HG02981 (cell line): ENCODE measurements at regions not wholly inside any gene's neighbourhood (a gene's known extent, or its start where the extent isn't known, plus 50 kb on each side); places are given as distances from the start of the nearest gene placed in this dataset.

Experiments used
- ATAC-seq: cut with Tn5 transposase; IDR thresholded peaks from one replicate; pipeline ENCODE4 v1.9.1; 2021; ENCODE audit warnings: mild to moderate bottlenecking, moderate library complexity; ENCODE audit not compliant: unreplicated experiment

DNA sequence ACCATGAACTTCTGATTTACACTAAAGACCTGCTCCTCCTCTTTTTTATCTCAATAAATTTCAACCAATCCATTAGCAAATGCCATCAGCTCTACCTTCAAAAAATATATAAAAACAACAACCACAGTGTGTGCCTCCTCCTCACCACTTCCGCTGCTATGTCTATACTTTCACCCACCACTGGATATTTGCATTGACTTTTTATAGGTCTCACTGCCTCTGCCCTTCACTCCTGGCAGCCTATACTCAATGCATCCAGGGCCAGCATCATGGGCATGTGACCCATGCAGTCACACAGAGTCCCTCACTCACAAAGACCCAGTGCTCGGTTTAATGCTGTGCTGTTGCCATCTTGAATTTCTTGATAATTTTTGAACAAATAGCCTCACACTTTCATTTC lies 53.5 kb upstream of the CCDC54 start:
- ATAC-seq = no peak

DNA sequence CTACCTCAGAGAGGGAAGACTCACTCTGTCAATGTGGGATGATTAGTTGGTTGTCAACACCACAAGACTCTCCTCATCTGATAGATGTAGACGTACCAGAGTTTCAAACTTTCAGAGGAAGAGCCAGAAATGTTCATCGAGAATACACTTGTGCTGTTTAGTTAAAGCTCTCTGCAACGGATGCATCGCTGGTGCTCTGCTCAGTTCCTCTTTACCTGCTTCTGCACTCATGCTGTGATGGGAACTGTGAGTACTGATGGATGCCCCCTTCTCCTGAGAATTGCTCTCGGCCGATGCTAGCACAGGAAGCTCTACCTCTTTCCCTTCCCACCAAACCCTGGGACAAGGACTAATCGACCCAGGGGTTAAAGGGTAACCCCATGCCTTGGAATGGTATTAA lies 51.8 kb upstream of the CCDC54 start:
- ATAC-seq = no peak
